HG03175 (cell line): ENCODE measurements at regions not wholly inside any gene's neighbourhood (a gene's known extent, or its start where the extent isn't known, plus 50 kb on each side); places are given as distances from the start of the nearest gene placed in this dataset.

Source experiments
- ATAC-seq: cut with Tn5 transposase; IDR thresholded peaks from one replicate; pipeline ENCODE4 v1.9.1; 2021; ENCODE audit warnings: mild to moderate bottlenecking, moderate library complexity; ENCODE audit not compliant: unreplicated experiment

DNA sequence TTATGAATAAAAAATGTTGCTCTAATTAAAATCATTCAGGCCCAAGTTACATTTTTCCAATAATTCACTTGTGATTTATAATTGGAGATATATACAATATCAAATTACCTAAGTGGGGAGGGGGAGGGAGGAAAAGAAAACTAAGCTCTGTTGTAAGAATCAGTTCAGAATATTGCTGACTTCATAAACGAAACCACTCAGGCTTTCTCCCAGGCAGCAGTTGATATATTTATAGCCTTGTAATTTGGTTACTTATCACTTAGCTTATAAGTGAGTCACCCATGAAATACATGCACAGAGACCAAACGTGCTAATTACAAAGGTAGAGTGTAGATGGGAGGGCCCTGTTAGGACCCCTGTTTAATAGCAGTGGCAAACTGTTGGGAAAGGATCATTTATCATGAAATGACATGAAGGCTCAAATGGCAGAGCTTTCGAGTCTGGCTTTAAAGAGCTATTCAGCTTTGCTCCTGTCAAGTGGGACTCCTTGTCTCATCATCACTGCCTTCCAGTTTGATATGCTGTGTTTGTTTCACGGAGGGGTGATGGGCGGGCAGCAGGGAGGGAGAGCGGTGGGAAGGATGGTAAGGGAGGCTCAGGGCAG is 105.6 kb upstream of the PGRMC2 start:
- ATAC-seq = peak; percentile 82

DNA sequence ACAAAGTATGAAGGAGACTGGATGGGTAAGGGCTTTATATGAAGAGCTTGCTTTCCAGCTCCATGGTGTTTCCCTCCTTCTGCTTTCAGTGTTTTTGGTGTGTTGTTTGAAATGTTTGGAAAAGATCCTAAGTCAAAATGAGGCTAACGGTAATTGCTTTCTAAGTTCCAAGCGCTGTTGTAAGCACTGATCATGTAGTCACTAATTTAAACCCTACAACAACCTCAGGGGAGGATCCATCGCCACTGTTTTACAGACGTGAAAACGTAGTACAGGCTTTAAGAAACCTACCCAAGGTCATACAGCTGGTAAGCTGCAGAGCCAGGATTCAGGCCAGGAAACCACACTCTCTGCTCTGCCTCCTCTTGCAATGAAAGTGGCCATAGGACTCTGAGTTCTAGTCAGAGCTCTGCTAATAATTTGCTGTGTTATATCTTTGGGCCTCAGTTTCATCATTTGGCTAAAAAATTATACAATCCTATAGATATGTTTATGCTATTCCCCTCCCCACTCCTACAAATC is 102.9 kb upstream of the PGRMC2 start:
- no peak for ATAC-seq

DNA sequence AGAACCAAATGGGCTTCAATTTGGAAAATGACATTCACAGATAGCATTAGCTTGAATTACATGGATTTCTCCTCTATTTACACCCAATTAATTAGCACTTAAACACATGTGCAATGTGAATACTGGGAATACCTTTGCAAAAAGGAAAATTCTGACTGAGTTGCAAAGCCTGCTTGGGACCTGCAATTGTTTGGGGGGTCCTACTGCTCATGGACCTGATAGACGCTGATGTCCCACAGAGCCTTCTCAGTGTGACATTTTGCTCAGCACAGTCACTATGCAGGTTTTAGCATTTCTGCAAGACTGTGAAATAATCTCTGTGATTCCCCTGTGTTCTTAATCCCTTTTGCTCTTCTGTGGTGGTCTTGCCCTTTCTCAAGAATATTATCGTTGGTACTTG is 101.2 kb upstream of the PGRMC2 start:
- ATAC-seq = no peak

- no peak for ATAC-seq
Measured at GRCh38 chr4:128388352-128388630, 100.7 kb upstream of the PGRMC2 start.

DNA sequence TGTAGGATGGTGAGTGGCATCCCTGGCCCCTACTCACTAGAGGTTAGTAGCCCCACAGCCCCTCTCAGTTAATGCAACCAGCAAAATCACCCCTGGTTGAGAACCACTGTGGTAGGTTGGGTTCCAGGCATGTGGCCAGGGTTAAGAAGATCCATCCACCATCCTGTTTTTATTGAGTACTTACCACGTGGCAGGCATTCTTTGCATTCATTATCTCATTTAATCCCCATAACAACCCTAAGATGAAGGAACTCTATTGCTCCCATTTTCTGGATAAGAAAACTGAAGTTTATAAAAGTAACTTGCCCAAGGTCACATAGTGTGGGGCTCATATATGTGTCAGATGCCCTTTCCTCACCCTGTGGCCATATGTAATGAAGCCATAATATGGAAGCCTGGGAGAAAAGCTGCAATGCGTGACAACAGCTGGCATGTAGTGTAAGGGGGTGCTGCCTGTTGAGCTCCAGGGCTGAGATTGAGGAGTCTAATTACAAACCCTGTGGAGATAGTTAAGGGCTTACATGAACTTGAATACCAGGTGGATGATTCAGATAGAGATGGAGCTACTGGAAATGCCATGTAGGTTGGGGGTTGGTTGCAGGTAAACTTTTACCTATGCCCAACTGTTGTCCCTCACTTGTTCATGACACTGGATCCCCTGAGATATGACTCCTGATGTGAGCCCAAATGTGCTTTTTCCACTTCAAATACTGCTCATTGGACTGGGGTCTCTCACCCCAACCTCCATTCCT is 100.2 kb upstream of the PGRMC2 start:
- no peak for ATAC-seq

GRCh38 chr4:128386761-128387599 is 99.4 kb upstream of the PGRMC2 start:
- no peak for ATAC-seq

DNA sequence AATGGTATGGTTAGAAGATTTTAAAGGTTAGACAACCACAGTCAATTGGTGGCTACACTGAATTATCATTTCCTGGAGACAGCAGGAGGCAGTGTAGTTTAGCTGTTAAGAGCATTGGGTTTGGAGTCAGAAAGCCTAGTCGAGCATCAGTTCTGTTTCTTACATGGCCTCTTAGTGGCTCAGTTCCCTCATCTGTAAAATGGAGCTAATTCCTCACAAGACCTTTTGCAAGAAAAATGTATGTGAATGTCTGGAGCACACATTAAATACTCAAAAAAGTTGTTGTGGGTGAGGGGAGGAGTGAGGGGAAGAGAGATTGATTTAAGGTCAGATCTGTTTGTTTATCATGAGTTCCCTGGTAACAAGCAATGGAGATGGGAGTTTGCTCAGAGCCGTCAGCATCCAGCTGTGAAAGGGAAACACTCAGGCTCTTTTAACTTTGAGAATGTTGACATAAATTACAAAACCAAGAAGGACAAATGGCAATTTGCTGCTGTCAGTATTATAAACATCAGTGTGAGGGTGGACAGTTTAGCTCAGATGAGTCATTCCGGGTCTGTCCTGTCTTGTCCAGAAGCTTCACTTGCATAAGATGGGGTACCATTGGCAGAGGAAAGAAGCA is 98.2 kb upstream of the PGRMC2 start:
- peak; percentile 43 for ATAC-seq

DNA sequence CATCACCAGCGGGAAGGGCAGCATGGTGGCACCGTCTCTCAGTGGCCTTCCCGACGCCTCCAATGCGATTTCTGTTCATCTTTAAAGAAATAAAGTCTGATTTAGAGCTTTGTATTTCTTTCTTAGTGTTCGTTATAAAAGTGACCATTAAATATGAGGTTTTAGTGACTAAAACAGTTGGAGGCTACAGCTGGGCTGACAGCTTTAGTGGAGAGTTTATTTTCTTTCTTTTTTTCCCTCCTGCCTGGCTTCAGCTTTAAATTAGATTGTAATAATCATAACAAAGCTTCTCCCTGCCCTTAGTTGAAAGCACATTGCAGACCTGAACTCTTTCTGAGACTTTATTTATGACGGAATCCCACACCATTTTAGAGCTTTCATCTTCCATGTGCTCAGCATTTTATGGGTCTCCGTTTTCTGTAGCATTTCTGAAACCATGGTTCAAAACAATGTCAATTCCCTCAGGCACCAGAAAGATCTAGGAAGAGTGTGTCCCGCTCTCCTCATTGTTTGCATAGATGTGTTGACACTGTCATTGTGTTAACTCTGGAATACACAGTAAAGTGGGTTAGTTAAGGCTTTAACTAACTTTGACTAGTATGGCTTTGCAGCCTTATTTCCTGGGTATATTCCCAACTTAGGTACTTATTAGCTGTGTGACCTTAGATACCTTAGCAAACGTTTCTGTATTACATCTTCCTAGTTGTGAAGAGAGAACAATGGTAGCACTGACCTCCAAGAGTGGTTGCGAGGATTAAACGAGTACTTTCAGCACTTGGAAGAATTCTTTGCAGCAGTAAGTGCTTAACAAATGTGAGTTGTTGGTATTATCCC is 97.4 kb upstream of the PGRMC2 start:
- ATAC-seq = no peak

DNA sequence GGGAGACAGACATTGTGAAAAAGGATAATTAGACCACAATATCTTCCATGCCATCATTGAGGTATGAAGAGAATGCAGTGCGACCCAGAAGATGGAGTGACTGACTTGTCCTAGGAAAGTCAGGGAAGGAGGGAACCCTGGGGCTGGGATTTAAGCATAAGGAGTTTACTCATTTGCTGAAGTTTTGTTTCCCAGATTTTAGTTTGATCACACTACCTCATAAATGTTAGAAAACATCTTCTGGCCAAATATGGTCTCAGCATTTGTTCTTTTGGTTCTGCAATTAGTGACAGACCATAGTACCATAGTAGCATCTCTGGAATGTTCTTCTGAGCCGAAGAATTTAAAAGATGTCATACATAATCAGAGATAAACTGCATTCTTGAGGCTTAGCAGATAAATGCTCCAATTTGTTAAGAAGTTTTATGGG is 96.5 kb upstream of the PGRMC2 start:
- no peak for ATAC-seq

- no peak for ATAC-seq
Measured at GRCh38 chr4:128381748-128382559, 94.3 kb upstream of the PGRMC2 start.

GRCh38 chr4:128380306-128380705 is 92.7 kb upstream of the PGRMC2 start:
- ATAC-seq = no peak

DNA sequence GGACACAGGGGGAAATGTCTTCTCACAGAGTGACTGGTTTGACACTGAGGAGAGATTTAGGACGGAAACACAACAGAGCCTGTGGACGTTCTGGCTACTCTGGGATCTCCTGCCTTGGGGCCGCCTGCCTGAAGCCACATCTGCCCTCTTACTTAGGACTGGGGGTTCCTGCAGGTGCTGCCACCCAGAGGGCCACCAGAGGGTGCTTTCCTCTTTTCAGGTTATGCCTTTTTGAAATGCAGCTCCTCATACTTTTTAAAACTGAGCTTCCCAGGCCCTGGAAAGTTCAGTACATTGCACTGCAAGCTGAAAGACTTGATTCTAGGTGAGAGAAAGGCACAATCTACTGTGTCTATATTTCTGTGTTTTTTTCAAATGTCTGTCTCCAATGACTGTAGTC is 92.2 kb upstream of the PGRMC2 start:
- ATAC-seq = no peak

DNA sequence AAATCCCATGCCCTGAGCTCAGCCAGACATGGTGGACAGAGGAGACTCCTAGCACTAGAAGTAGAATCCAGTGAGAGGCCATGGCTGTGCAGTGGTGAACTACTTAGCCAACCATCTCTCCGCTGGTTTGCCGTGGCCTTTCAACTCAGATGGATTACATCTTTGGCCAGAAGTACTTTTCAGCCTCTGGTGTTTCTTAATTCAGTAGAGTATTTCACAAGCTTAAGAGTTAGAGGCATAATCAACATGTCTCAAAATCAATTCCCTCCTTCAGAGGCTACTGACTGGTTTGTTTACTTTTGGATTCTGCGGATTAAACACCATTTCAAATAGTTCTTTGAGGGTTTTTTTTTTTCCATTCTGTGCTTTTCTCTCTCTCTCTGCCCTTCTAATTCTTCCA is 91.1 kb upstream of the PGRMC2 start:
- no peak for ATAC-seq

DNA sequence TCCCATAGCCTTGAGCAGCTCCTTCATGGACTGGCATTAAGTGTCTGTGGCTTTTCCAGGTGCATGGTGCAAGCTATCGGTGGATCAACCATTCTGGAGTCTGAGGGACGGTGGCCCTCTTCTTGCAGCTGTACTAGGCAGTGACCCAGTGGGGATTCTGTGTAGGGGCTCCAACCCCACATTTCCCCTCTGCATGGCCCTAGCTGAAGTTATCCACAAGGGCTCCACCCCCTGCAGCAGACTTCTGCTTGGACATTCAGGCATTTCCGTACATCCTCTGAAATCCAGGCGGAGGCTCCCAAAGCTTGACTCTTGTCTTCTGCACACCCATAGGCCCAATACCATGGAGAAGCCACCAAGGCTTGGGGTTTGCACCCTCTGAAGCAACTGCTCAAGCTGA is 89.3 kb upstream of the PGRMC2 start:
- no peak for ATAC-seq

DNA sequence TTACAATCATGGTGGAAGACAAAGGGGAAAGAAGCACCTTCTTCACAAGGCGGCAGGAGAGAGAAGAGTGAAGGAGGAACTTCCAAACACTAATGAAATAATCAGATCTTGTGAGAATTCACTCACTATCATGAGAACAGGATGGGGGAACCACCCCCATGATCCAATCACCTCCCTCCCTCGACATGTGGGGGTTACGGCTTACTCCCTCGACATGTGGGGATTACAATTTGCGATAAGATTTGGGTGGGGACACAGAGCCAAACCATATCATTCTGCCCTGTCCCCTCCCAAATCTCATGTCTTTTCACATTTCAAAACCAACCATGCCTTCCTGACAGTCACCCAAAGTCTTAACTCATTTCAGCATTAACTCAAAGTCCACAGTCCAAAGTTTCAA is 88.7 kb upstream of the PGRMC2 start:
- ATAC-seq = no peak

GRCh38 chr4:128373628-128374027 is 86.0 kb upstream of the PGRMC2 start:
- no peak for ATAC-seq

DNA sequence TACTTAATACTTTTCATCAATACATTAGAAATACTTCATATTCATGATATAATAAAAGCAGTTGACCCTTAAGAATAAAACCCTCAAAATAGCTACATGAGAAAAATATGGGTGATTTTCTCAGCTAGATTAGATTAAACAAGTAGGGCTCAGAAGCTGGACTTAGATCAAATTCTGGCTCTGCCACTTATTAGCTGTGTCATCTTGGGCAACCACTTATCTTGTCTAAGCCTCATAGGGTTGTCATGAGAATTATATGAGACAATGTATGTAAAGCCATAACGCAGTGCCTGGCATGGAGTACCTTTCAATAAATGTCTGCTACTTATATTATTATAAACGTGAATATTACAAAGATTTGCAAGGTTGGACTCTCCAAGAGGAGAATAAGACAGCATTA is 84.3 kb upstream of the PGRMC2 start:
- no peak for ATAC-seq

DNA sequence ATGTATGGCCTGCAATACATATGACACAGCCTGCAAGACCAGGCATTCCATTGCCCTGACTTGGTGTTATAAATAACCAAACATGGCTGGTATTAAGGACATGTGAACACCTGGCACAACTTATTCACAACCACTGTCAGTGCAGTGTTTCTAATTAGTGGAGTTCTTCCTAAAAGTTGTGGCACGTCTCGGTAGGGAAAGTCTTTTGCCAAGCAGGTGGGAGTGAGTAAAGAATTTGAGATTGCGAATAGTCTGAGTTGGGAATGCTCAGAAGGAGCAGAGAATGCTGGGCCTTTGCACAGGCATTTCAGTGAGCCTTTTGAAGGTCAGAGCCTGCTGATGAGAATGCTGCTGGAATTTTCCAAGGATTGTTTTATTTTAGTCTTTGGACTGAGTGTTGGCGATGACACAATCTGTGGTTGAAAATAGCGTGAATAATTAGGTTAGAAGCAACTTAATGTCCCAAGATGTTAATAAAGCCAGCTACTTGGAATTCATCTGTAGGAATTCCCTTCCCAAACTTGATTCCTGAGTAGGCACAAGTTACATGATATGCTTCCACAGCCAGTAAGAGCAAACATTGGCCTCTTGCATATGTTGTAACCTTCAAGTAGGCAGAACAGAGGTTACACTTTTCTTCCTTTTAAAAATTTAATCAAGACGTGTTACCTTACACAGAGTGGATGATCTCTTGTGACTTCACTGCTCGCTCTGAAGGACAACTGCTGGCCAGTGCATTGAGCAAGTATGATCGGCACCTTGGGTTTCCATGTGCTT is 83.6 kb upstream of the PGRMC2 start:
- no peak for ATAC-seq

DNA sequence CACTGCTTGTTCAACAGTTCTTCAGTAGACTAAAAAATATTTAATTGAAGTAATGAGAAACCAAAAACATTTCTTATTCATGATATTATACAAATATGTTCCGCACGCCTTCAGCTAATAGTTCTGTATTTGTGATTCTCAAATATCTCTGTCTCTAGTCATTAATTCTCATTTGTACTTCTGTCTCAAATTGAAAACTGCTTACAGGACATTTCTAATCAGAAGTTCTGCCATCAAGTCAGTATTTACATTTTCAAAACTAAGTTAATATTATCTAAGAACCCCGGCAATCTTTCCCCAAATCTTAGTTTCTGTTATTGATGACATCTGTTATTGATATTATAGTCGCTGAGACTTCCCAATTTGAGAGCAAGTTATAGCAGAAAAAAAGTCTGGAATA is 78.6 kb upstream of the PGRMC2 start:
- no peak for ATAC-seq
